ENCODE measurements at regions not wholly inside any gene's neighbourhood (a gene's known extent, or its start where the extent isn't known, plus 50 kb on each side); places are given as distances from the start of the nearest gene placed in this dataset.
"Not testable (repeated sequence)": the region's sequence is repeated elsewhere in the genome, so short reads cannot be mapped to it uniquely, and the experiment has no call there.

DNA sequence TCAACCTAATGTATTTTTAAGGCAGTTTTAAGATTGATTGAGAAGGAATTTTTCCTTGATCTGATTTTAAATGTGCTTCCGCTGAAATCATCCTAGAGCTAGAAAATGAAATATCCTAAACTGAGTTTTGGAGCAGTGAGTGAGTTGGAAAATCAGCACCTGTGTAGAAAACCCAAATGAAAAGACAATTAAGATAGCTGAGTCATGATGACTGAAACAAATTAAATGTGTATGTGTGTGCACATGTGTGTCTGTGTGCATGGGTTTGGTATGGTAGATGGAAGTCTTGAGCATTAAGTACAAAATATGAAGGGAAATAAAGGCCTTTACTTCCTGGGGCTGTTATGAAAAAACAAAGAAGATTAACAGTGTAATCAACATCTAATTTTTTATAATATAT, 394.6 kb upstream of the MAP2 start:
- DNase-seq, result no peak

DNA sequence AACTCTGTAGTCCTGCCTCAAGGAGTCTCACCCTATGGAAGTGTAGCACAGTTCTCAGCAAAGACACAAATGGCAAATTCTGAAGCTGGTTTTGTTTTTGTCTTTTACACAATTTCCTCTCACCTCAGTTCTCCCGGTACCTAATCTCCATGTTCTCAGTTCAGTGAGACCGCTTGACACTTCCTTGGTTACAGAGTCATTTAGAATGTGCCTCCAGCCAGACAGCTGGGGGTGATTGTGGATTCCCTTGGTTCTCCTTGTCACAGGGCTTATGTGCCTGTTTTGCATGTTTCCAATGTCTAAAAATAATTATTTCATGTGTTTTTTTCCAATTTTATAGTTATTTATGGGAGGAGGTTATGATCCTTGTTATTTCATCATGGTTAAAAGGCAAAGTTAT, 379.5 kb upstream of the MAP2 start:
- DNase-seq, result no peak

DNA sequence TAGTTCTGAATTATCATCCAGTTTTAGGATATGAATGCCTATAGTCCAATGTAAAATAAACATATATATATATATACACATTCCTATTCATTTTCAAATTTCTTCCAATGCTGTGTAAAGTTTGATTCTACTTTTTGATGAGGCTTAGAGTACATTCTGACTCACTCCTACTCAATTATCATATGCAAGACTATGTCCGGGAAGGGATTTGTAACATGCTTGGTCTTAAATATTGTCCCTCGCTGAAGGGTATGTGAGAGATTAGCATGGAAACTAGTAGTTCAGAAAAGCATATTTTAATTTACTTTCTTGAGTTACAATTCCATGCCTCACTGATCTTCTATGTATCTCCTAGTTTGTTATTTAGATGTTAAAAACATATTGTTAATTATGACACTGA, 377.7 kb upstream of the MAP2 start:
- no peak for DNase-seq

DNA sequence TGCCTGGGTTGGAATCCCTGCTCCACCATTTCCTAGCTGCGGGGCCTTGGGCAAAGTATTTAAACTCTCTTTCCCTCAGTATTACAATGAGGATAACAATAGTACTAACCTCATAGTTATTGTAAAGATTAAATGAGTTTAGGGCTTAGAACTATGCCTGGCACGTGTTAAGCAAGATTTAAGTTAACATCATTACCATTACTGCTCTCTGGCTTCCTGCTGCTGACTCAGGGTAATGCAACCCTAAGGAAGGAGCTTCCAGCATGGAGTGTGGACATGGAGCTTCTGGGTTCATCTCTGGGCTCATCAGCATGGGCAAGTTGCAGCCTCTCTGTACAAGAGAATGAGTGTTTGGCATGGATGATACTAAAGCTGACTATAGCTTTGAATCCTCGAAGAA, 374.2 kb upstream of the MAP2 start:
- no peak for DNase-seq

DNA sequence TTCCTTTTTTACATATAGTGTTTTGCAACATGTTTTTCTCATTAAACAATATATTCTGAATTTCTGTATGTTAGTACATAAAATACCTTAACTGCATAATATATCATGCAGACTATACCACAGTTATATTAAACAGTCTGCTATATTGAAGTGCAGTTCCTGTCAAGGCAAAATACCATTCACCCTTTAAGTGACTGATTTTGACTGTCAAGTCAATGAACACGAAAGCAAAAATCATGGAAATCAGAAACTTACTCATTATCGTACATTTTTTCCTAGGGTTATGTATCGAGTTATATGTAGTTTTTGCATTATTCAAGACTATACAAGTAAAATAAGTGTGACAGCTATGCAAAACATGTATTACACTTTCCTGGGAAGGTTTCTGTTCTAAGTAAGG, 361.6 kb upstream of the MAP2 start:
- no peak for DNase-seq

DNA sequence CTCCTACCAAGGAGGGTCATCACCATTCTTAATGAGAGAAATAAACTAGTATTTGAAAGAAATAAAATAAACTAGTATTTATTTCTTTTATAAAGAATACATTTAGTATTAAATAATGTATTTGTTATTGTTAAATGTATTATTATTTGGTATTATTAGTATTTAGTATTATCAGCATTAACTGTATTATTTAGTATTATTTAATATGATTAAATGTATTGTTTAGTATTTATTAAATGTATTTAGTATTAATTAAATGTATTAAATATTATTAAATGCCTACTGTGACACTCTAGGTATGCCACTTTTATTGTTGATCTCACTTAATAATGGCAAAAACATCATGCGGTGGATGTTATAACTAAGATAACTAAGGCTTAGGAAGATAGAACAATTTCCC, 353.6 kb upstream of the MAP2 start:
- DNase-seq, result no peak

DNA sequence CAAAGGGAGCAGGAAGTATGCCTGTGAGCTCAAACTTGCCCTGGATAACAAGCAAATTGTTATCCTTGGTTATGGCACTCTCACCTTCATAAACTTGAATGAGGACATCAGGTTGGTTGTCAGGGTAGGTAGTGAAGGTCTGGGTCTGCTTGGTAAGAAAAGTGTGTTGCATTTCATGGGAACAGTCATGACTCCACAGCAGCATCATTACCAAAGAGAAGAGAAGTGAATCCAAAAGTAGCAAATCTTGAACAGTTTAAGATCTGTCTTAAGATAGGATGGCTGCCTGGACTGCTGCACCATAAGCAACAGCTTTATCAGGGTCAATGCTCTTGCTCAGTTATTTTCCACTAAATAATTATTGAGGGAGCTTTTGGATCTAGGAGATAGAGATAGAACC, 350.7 kb upstream of the MAP2 start:
- no peak for DNase-seq

DNA sequence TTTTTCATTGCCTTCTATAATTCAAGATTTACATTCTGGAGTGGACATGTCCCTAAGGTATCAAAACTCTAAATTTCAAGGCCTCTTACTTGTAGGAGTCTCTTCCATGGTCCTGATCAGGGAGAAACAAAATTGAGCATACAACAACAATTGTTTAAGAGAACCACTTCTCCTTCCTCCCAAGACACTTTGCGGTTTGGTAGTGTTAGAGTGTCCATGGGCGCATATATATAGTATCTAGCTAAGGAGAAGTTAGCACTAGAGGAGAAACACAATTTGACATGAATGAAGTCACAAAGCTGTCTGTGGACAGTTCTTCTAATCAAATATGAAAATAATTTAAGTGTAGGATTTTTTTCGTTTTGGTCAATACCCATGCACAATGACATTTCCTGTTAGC, 349.1 kb upstream of the MAP2 start:
- no peak for DNase-seq

DNA sequence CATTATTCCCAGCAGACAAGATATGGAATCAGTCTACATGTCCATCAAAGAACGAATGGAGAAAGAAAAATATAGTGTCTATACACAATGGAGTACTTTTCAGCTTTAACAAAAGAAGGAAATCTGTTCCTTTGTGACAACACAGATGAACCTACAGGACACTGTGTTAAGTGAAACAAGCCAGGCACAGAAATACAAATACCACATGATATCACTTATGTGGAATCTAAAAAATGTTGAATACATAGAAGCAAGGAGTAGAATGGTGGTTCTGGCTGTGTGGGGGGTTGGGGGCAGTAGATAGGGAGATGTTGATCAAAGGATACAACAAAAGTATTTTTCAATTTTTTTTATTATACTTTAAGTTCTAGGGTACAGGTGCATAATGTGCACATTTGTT, 347.7 kb upstream of the MAP2 start:
- DNase-seq, result no peak

DNA sequence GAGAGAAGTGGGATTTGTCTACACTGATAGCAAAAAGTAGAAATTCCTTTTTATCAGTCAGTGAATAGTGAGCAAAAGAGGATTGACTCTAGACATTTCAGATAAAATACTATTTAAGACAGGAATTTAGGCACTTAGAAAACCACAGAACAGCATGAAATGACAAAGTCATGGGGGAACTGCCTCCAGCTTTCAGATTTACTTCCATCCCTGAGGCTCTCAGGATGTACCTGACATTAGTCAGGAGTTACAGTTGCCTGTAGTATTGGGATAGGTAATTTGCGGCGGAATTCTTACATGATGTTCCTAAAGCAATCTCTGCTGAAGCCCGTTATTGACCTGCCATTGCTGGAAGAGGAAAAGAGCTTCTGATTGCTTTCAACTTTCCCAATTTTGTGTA, 337.1 kb upstream of the MAP2 start:
- DNase-seq, result no peak

DNA sequence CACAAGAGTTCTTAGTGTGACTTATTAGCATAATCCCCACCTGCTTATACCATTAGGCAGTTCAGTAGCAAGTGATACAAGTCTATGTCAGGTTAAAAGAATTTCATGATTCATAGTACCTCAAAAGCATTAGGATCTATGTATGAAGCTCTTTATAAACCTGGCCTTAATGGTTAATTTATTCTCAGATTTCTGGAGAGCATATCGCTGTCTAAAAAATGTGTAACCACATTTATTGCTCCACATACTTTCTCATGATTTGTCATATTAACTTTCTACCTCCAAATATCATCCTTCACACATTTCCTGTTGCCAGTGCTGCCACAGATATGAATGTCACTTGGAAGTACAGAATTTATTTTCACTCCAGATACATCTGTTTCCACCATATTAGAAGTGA, 332.8 kb upstream of the MAP2 start:
- DNase-seq, result no peak

DNA sequence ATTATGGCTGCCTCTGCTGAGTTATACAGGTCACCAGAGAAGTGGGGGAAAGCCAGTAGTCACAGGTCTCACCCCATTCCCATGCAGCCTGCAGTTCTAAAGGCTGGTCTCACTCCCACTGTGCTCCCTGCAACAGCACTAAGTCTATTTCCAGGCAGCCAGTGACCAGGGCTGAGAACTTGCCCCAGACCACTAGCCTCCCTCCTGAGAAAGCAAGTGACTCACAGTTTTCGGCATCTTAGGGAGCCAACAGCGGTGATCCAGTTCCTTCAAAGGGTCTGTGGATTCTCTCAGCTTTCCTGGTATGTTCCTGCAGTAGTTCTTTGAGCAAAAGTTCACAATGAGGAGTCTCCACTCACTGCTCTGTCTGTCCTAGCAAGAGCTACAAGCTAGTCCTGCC, 329.6 kb upstream of the MAP2 start:
- no peak for DNase-seq

DNA sequence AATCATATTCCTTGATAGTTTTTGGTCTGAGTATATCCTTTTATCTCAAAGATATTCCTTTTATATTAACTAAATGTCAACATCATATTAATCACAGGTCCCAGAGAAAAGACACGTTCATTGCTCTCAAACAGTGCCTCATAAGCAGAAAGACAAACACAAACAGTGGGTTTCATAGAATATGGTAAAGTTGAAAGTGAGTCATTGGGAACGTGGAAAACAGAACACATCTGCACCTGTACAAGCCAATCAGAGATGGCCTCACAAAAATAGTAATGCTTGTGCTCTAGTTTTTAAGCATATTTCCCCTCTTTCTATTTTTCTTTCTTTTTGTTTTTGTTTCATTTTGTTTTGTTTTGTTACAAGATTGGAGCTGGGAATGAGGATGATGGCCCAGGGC, 328.4 kb upstream of the MAP2 start:
- no peak for DNase-seq

DNA sequence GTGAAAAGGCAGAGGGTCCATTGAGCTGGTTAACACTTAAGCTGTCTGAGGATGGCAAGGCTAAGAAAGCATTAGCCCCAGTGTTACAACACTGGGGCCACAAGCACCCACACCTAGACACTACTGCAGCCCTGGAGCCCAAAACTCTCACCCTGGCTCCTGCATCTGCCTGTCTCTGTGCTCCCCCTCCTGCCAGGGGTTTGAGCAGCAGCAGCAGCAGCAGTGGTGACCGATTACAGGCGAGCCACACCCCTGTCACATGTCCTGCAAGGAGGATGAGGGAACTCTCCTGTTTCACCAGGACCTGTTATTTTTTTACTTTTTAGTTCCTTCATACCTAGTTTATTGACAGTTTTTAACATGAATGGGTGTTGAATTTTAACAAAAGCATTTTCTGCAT, 326.7 kb upstream of the MAP2 start:
- no peak for DNase-seq

DNA sequence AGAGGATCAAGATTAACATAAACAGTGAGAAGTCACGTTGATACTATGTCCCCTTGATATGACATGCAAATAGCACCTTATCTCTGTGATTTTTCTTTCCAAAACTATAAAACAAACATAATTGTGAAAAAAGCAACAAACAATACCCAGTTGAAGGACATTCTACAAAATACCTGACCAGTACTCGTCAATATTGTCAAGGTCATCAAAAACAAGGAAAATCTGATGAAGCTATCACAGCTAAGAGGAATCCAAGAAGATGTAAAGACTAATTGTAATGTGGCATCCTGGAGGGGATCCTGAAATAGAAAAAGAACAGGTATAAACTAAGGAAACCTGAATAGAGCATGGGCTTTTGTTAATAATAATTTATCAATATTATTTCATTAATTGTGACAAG, 321.5 kb upstream of the MAP2 start:
- no peak for DNase-seq

DNA sequence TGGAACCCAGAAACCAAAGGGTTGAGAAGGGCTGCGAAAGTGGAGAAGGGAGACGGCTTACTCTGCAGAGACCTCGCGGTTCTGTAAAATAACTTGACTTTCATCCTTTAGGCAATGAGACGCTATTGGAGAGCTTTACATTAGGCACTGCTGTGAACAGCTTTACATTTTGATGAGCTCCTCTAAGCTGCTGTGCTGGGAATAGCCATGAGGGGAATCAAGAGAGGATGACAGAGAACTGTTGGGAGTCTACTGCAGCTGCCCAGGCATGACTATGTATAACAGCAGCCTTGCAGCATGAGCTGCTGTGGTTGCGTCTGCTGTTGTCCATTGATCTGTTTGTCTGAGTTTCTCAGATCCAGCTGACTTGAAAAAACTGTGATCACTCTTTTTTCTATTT, 310.8 kb upstream of the MAP2 start:
- DNase-seq, result no peak

DNA sequence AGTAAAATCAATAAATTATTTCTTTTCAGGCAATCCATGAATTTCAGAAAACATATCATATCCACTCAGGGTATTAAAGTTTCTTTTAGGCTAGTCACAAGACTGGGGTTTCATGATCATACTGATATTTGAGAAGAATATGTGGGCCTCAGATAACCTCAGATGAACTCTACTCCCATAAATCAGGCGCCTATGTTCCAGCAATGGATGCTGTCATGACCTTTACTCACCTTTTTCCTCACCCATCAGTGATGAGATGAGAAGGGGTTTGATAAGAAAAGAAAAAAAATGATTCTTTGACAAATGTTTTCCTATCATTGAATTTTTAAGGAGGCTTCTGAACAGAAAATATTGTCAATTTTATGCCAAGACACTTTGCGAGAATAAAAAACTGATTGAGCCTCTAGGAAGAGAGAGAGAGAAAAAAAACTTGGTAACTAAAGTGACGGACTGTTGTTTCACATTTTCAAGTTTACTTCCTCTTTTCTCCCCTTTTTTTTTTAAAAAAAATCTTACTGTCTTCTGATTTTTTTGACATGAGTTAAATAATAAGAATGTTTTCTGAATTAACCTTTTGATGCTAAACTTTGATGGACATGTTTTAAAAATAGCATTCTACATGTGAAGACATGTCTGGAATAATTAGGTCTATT, 309.1 kb upstream of the MAP2 start:
- no peak for DNase-seq

DNA sequence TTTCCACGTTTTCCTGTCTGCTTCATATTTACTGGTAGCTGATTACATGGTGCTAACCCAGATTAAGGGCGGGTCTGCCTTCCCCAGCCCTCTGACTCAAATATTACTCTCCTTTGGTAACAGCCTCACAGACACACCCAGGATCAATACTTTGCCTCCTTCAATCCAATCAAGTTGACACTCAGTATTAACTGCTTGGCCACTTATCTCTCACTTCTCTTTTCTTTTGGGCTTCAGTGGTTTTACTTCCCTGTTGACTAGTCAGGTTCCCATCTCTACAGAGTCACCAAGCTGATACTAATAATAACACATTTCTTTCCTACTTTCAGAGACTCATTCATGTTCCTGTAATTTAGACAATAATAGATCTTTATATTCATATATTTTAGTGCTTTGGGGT, 302.2 kb upstream of the MAP2 start:
- DNase-seq, result peak in 1 of 56 donors; percentile 2

DNA sequence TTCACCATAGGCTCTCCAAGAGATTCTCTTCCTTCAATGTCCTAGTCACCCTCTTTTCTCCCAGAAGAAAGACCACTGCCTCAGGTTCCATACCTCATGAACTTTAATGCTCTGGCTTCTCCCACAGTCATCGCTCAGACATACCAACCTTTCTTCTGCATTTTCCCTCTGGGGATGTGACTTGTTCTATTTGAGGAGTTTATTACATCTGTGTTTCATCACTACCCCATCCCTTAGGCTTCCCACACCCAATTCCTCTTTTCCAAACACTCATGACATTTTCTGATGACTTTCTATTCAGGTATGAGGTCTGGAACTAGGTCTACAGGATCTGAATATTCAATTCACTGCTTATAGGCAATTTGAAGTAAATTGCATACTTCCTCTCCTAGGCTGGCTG, 298.6 kb upstream of the MAP2 start:
- DNase-seq, result no peak

DNA sequence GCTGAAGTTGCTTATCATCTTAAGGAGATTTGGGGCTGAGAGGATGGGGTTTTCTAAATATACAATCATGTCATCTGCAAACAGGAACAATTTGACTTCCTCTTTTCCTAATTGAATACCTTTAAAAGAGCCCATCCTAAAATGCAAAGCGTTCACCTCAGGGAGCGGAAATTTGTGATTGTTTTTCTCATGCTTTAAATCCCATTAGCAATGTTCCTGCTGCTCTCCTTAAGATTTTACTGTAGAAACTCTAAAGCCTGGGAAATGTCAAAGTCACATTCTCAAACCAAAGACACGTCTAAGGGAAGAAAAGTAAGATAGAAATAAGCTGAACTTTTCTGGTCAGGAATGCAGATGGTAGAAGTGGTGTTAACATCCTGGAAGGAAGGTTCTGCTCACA, 285.8 kb upstream of the MAP2 start:
- DNase-seq, result no peak

DNA sequence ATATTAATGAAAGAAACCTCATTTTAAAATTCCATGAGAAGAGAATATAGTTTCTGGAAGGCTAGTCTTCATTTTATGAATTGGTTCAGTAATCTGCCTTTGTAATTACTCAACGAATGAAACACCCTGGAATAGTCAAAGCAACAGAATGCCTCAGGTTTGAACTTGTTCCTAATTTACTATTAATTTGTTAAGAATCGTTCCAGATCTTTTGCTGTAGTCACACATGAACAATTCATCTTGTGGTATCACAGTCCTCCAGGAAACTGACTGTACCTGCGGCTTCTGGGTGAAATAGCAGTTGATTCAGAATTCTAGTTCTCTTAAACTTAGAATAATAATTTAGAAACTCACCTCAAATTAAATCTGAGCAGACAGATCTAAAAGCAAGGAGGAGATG, 282.7 kb upstream of the MAP2 start:
- DNase-seq, result no peak

DNA sequence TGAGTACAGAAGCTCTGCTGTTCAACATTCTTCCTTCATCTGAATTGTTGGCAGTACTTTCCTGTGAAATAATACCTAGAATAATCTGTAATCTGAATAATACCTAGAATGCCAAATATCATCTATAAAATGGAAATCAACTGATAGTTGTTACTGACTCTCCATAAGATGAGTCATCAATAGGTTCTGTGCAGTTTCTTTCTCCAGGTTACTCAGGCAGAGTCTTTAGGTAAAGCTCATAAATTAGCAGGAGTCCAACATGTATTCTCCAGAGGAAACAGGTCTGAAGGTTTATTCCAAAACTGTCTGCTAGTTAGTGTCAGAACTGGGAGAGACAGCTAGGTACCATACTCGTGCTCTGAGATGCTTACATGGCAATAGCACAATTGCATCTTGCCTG, 282.0 kb upstream of the MAP2 start:
- no peak for DNase-seq

DNA sequence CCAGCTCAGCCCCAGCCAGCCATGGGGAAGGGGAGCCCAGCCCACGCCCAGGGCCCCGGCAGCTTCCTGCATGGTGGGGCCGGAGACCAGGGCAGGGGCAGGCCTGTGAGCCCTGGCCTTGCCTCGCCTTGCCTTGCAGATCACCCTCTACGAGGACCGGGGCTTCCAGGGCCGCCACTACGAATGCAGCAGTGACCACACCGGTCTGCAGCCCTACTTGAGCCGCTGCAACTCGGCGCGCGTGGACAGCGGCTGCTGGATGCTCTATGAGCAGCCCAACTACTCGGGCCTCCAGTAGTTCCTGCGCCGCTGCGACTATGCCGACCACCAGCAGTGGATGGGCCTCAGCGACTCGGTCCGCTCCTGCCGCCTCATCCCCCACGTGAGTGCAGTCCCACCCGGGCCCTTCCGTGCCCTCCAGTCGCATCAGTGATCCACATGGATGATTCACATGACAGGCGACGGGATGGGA, 278.6 kb upstream of the MAP2 start:
- not testable (repeated sequence) for DNase-seq

Data from nucleus accumbens (tissue), 56 donors.